H1 (cell line): ENCODE measurements at regions not wholly inside any gene's neighbourhood (a gene's known extent, or its start where the extent isn't known, plus 50 kb on each side); places are given as distances from the start of the nearest gene placed in this dataset.

Source experiments
- BACH1 ChIP-seq: IDR thresholded peaks from 2 replicates; pipeline ENCODE4 v1.6.1; 2012; ENCODE audit warnings: low read length, improper control_type of control experiment
- BCL11A ChIP-seq, 2 experiments: IDR thresholded peaks; one replicate each; pipeline ENCODE4 v1.6.1; 2011; ENCODE audit warnings: low read depth in 2 of 2, low read length in 2 of 2, mild to moderate bottlenecking in 2 of 2
- BRCA1 ChIP-seq: IDR thresholded peaks from 2 replicates; pipeline ENCODE4 v1.6.1; 2012; ENCODE audit warnings: low read depth, low read length, improper control_type of control experiment
- CHD1 ChIP-seq: IDR thresholded peaks from 2 replicates; pipeline ENCODE4 v1.6.1; 2012; ENCODE audit warnings: low read depth, low read length, improper control_type of control experiment
- CHD7 ChIP-seq: fragments of 300-600 bp; sonication (generic); IDR thresholded peaks from 2 replicates; pipeline ENCODE4 v1.7.1; 2012; ENCODE audit warnings: low read length, moderate library complexity, mild to moderate bottlenecking, inconsistent platforms; ENCODE audit not compliant: insufficient replicate concordance
- E2F6 ChIP-seq: IDR thresholded peaks from 2 replicates; pipeline ENCODE4 v1.6.1; 2012; ENCODE audit warnings: inconsistent platforms
- FOSL1 ChIP-seq: IDR thresholded peaks from 2 replicates; pipeline ENCODE4 v1.6.1; 2011; ENCODE audit warnings: mild to moderate bottlenecking, low read depth, low read length, moderate library complexity; ENCODE audit not compliant: insufficient read depth
- JUND ChIP-seq: IDR thresholded peaks from 2 replicates; pipeline ENCODE4 v1.6.1; 2011; ENCODE audit warnings: mild to moderate bottlenecking, improper control_type of control experiment, low read length
- KDM5A ChIP-seq: fragments of 200-600 bp; IDR thresholded peaks from 2 replicates; pipeline ENCODE4 v1.7.1; 2012; ENCODE audit warnings: mild to moderate bottlenecking, low read length, inconsistent platforms, mixed read lengths
- POLR2A ChIP-seq, 2 experiments: IDR thresholded peaks; 1 replicate in 1 of 2; 2 replicates in 1 of 2; pipeline ENCODE4 v1.6.1; 2011; ENCODE audit warnings: low read depth in 2 of 2, low read length in 2 of 2, mild to moderate bottlenecking in 2 of 2; ENCODE audit errors: control extremely low read depth in 1 of 2
- SIRT6 ChIP-seq: IDR thresholded peaks from one replicate; pipeline ENCODE4 v1.7.1; 2012; ENCODE audit warnings: low read length, inconsistent platforms
- SRF ChIP-seq: IDR thresholded peaks from 2 replicates; pipeline ENCODE4 v1.6.1; 2011; ENCODE audit warnings: mild to moderate bottlenecking, low read depth, low read length, moderate library complexity
- TEAD4 ChIP-seq: IDR thresholded peaks from 2 replicates; pipeline ENCODE4 v1.6.1; 2012; ENCODE audit warnings: low read depth, low read length, inconsistent platforms, mixed read lengths
- YY1 ChIP-seq: IDR thresholded peaks from 2 replicates; pipeline ENCODE4 v1.6.1; 2011; ENCODE audit warnings: low read depth, mild to moderate bottlenecking, low read length

GRCh38 chr2:12114816-12115215, 368.4 kb downstream of the LPIN1 start (continued):
- no peak for TF ChIP-seq CHD7
- no peak for TF ChIP-seq SIRT6
- TF ChIP-seq FOSL1: no peak
- TF ChIP-seq SRF: no peak
- TF ChIP-seq CHD1: no peak
- no peak for TF ChIP-seq BRCA1
- no peak for TF ChIP-seq TEAD4
- no peak for TF ChIP-seq BCL11A (IDR thresholded peaks at IDR 0.05; ENCODE audit: low read depth in 2 of 2, low read length in 2 of 2)
- no peak for TF ChIP-seq POLR2A (IDR thresholded peaks at IDR 0.05; ENCODE audit: control extremely low read depth in 1 of 2, low read depth in 2 of 2, low read length in 2 of 2)
- no peak for TF ChIP-seq BACH1
- no peak for TF ChIP-seq E2F6
- no peak for TF ChIP-seq KDM5A
- no peak for TF ChIP-seq YY1
- no peak for TF ChIP-seq JUND
